ENCODE measurements at regions not wholly inside any gene's neighbourhood (a gene's known extent, or its start where the extent isn't known, plus 50 kb on each side); places are given as distances from the start of the nearest gene placed in this dataset.

DNA sequence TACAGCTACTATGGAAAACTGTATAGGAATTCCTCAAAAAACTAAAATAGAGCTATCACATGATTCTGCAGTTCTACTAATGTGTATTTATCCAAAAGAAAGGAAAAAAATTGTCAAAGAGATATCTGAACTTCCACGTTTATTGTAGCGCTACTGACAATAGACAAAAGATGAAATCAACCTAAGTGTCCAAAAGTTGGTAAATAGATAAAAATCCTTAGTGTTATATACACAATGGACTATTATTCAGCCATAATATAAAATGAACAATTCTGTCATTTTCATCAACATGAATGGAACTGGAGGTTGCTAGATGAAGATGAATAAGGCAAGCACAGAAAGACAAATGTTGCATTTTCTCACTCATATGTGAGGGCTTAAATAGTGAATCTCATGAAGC lies 1492.1 kb downstream of the MRPL39 start:
- Histone ChIP-seq H3K4me1 (ENCODE audit: control insufficient read depth in 4 of 4, insufficient read depth in 4 of 4, low read length in 3 of 4) (no peaks in the 10 kb centered on the region), H3K27me3 (ENCODE audit: control insufficient read depth in 4 of 4, insufficient read depth in 4 of 4, low read length in 3 of 4) (peaks cover 0 to under 1% (median 0%) of the 10 kb centered on the region in 4 donors), H3K9me3 (ENCODE audit: control insufficient read depth in 4 of 4, low read length in 3 of 4) (no peaks in the 10 kb centered on the region), H3K36me3 (ENCODE audit: control insufficient read depth in 4 of 4, insufficient read depth in 3 of 4, low read depth in 1 of 4, low read length in 3 of 4) (no peaks in the 10 kb centered on the region), H3K27ac (ENCODE audit: low read depth in 1 of 2, low read length in 2 of 2) (no peak overlapping the region), H3K4me3 (ENCODE audit: low read depth in 1 of 3, low read length in 3 of 3) (no peak overlapping the region), H3K9ac (ENCODE audit: low read depth in 1 of 2, low read length in 2 of 2) (no peak overlapping the region)
- TF ChIP-seq EGR1 (IDR thresholded peaks at IDR 0.05; ENCODE audit: low read depth in 2 of 2) (no peak), YY1 (IDR thresholded peaks at IDR 0.05) (no peak)
- no peak for DNase-seq (ENCODE audit: low spot score)
- WGBS, result 85% methylated on average over 2 of the region's 2 CpGs

- no peaks in the 10 kb centered on the region for H3K9me3 ChIP-seq (ENCODE audit: control insufficient read depth in 4 of 4, low read length in 3 of 4)
- no peaks in the 10 kb centered on the region for H3K4me1 ChIP-seq (ENCODE audit: control insufficient read depth in 4 of 4, insufficient read depth in 4 of 4, low read length in 3 of 4)
- no peaks in the 10 kb centered on the region for H3K36me3 ChIP-seq (ENCODE audit: control insufficient read depth in 4 of 4, insufficient read depth in 3 of 4, low read depth in 1 of 4, low read length in 3 of 4)
- no peak overlapping the region for H3K27ac ChIP-seq (ENCODE audit: low read depth in 1 of 2, low read length in 2 of 2)
- 37% methylated on average over 5 of the region's 5 CpGs for WGBS
- no peak overlapping the region for H3K9ac ChIP-seq (ENCODE audit: low read depth in 1 of 2, low read length in 2 of 2)
- TF ChIP-seq SP1 (IDR thresholded peaks at IDR 0.05), result no peak
- TF ChIP-seq REST (IDR thresholded peaks at IDR 0.05), result no peak
- no peak for TF ChIP-seq TAF1 (conservative IDR thresholded peaks at IDR 0.05)
- TF ChIP-seq HNF4A (conservative IDR thresholded peaks at IDR 0.05), result no peak
- no peak for TF ChIP-seq FOXA1 (IDR thresholded peaks at IDR 0.05)
- TF ChIP-seq HNF4G (IDR thresholded peaks at IDR 0.05), result no peak
- no peak for TF ChIP-seq GABPA (IDR thresholded peaks at IDR 0.05 in 1 of 2, conservative IDR thresholded peaks at IDR 0.05 in 1 of 2)
- no peak for TF ChIP-seq ATF3 (IDR thresholded peaks at IDR 0.05)
- TF ChIP-seq RAD21 (IDR thresholded peaks at IDR 0.05), result no peak
- no peak for TF ChIP-seq JUND (IDR thresholded peaks at IDR 0.05)
- no peak for TF ChIP-seq YY1 (IDR thresholded peaks at IDR 0.05)
- TF ChIP-seq FOXA2 (IDR thresholded peaks at IDR 0.05), result no peak
- no peak for TF ChIP-seq ZBTB33 (IDR thresholded peaks at IDR 0.05)
- no peak overlapping the region for H3K4me3 ChIP-seq (ENCODE audit: low read depth in 1 of 3, low read length in 3 of 3)
- no peak for DNase-seq (ENCODE audit: low spot score)
- H3K27me3 ChIP-seq (ENCODE audit: control insufficient read depth in 4 of 4, insufficient read depth in 4 of 4, low read length in 3 of 4), result no peaks in the 10 kb centered on the region
These were observed 1495.3 kb downstream of the MRPL39 start for GRCh38 chr21:24112020-24112419.

DNA sequence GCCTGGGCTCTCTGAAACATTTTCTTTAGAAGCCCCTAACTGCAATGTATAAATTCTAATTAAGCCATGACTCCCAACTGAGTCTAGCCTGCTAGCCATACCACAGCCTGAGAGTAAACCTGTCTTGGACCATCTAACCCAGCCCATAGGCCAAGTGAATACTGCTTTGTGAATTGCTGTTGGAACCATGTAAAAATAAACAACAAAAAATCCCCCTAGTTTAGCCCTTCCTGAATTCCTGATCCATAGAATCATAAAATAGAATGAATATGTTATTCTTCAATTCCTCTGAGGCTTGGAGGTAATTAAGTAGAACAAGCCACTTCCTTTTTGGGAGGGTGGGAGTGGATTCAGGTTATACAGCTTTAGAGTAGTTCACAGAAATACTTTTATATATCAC lies 1496.4 kb downstream of the MRPL39 start:
- Histone ChIP-seq H3K9ac (ENCODE audit: low read depth in 1 of 2, low read length in 2 of 2) (no peak overlapping the region), H3K9me3 (ENCODE audit: control insufficient read depth in 4 of 4, low read length in 3 of 4) (no peaks in the 10 kb centered on the region), H3K36me3 (ENCODE audit: control insufficient read depth in 4 of 4, insufficient read depth in 3 of 4, low read depth in 1 of 4, low read length in 3 of 4) (no peaks in the 10 kb centered on the region), H3K27ac (ENCODE audit: low read depth in 1 of 2, low read length in 2 of 2) (no peak overlapping the region), H3K27me3 (ENCODE audit: control insufficient read depth in 4 of 4, insufficient read depth in 4 of 4, low read length in 3 of 4) (no peaks in the 10 kb centered on the region), H3K4me1 (ENCODE audit: control insufficient read depth in 4 of 4, insufficient read depth in 4 of 4, low read length in 3 of 4) (no peaks in the 10 kb centered on the region), H3K4me3 (ENCODE audit: low read depth in 1 of 3, low read length in 3 of 3) (no peak overlapping the region)
- no peak for DNase-seq (ENCODE audit: low spot score)
- TF ChIP-seq RXRA (IDR thresholded peaks at IDR 0.05) (no peak), YY1 (IDR thresholded peaks at IDR 0.05) (no peak)
